Neutrophil (primary cell): ENCODE measurements at regions not wholly inside any gene's neighbourhood (a gene's known extent, or its start where the extent isn't known, plus 50 kb on each side); places are given as distances from the start of the nearest gene placed in this dataset.

ENCODE experiments used
- H3K27ac ChIP-seq: fragments of 200-600 bp; sonication (generic); 2 replicates; pipeline ENCODE4 v1.5.1; 2016; ENCODE audit warnings: mild to moderate bottlenecking, moderate library complexity
- H3K27me3 ChIP-seq: fragments of 200-600 bp; sonication (generic); 2 replicates; pipeline ENCODE4 v1.6.0; 2016; ENCODE audit warnings: mild to moderate bottlenecking
- H3K36me3 ChIP-seq: fragments of 200-600 bp; sonication (generic); 2 replicates; pipeline ENCODE4 v1.5.1; 2017
- H3K4me1 ChIP-seq, 2 experiments: fragments of 200-600 bp in 1 of 2; sonication (generic) in 1 of 2; 1 replicate in 1 of 2; 2 replicates in 1 of 2; pipeline versions ENCODE4 v1.5.1 to v1.6.1; 2013 to 2016; ENCODE audit warnings: low read depth in 1 of 2, low read length in 1 of 2, mild to moderate bottlenecking in 1 of 2, moderate library complexity in 1 of 2; ENCODE audit not compliant: control insufficient read depth in 1 of 2, insufficient read depth in 1 of 2
- H3K4me3 ChIP-seq, 2 experiments: fragments of 200-600 bp in 1 of 2; sonication (generic) in 1 of 2; 1 replicate in 1 of 2; 2 replicates in 1 of 2; pipeline ENCODE4 v1.5.1; 2013 to 2016; ENCODE audit warnings: low read depth in 1 of 2, low read length in 1 of 2, mild to moderate bottlenecking in 1 of 2, moderate library complexity in 1 of 2
- H3K9me3 ChIP-seq: fragments of 200-600 bp; sonication (generic); 2 replicates; pipeline ENCODE4 v1.5.1; 2016
- CTCF ChIP-seq: fragments of 200-600 bp; sonication (generic); IDR thresholded peaks from 2 replicates; pipeline ENCODE4 v1.5.1; 2016; ENCODE audit warnings: antibody characterized with exemption

- H3K27me3 ChIP-seq: no peaks in the 10 kb centered on the region
- no peak overlapping the region for H3K27ac ChIP-seq
- no peaks in the 10 kb centered on the region for H3K4me1 ChIP-seq
- H3K9me3 ChIP-seq: no peaks in the 10 kb centered on the region
- no peak overlapping the region for H3K4me3 ChIP-seq
- no peak for TF ChIP-seq CTCF
- H3K36me3 ChIP-seq: no peaks in the 10 kb centered on the region
These were observed 75.5 kb downstream of the HMX1 start for GRCh38 chr4:8796096-8796495.

- no peak for TF ChIP-seq CTCF
- Histone ChIP-seq H3K36me3 (no peaks in the 10 kb centered on the region), H3K27me3 (no peaks in the 10 kb centered on the region), H3K27ac (no peak overlapping the region), H3K9me3 (no peaks in the 10 kb centered on the region), H3K4me1 (no peaks in the 10 kb centered on the region), H3K4me3 (no peak overlapping the region)
These were observed 76.5 kb downstream of the HMX1 start for GRCh38 chr4:8795140-8795539.

- Histone ChIP-seq H3K27ac (no peak overlapping the region), H3K36me3 (no peaks in the 10 kb centered on the region), H3K4me1 (no peaks in the 10 kb centered on the region), H3K9me3 (no peaks in the 10 kb centered on the region), H3K27me3 (no peaks in the 10 kb centered on the region), H3K4me3 (no peak overlapping the region)
- no peak for TF ChIP-seq CTCF
These were observed 77.1 kb downstream of the HMX1 start for GRCh38 chr4:8794491-8794890.

GRCh38 chr4:8793571-8794160 is 78.0 kb downstream of the HMX1 start:
- Histone ChIP-seq H3K27ac (no peak overlapping the region), H3K4me1 (no peaks in the 10 kb centered on the region), H3K36me3 (no peaks in the 10 kb centered on the region), H3K27me3 (no peaks in the 10 kb centered on the region), H3K9me3 (no peaks in the 10 kb centered on the region), H3K4me3 (no peak overlapping the region)
- TF ChIP-seq CTCF: no peak

GRCh38 chr4:8792491-8792890 is 79.1 kb downstream of the HMX1 start:
- no peaks in the 10 kb centered on the region for H3K36me3 ChIP-seq
- H3K4me3 ChIP-seq: no peak overlapping the region
- H3K27me3 ChIP-seq: no peaks in the 10 kb centered on the region
- no peaks in the 10 kb centered on the region for H3K4me1 ChIP-seq
- no peak for TF ChIP-seq CTCF
- no peaks in the 10 kb centered on the region for H3K9me3 ChIP-seq
- H3K27ac ChIP-seq: no peak overlapping the region

- Histone ChIP-seq H3K27me3 (no peaks in the 10 kb centered on the region), H3K4me1 (peaks cover 0 to 4% of the 10 kb centered on the region in 2 experiments), H3K36me3 (no peaks in the 10 kb centered on the region), H3K4me3 (no peak overlapping the region), H3K27ac (no peak overlapping the region), H3K9me3 (no peaks in the 10 kb centered on the region)
- TF ChIP-seq CTCF: no peak
These were observed 80.0 kb downstream of the HMX1 start for GRCh38 chr4:8791609-8792008.
